Brain microvascular endothelial cell (primary cell): ENCODE measurements at regions not wholly inside any gene's neighbourhood (a gene's known extent, or its start where the extent isn't known, plus 50 kb on each side); places are given as distances from the start of the nearest gene placed in this dataset.
A peak's percentile ranks its signal among the peaks of the same experiment; 100 is the strongest.

Source experiments
- DNase-seq: peaks from one replicate; pipeline ENCODE4 v3.0.0-alpha.2; 2020
- H3K27ac ChIP-seq: fragments of 250-450 bp; sonication (Bioruptor Pico); 2 replicates; pipeline ENCODE4 v1.5.1; 2020; ENCODE audit warnings: mild to moderate bottlenecking, moderate library complexity
- H3K27me3 ChIP-seq: fragments of 250-450 bp; sonication (Bioruptor Pico); replicated peaks from 2 replicates; pipeline ENCODE4 v1.5.1; 2020; ENCODE audit warnings: mild to moderate bottlenecking
- H3K36me3 ChIP-seq: fragments of 250-450 bp; sonication (Bioruptor Pico); replicated peaks from 2 replicates; pipeline ENCODE4 v1.5.1; 2020; ENCODE audit warnings: mild to moderate bottlenecking
- H3K4me3 ChIP-seq: 2 replicates; pipeline ENCODE4 v1.5.1; 2011; ENCODE audit warnings: low read depth, mild to moderate bottlenecking, control low read depth, low read length, moderate library complexity
- in situ Hi-C: cut with HindIII; loops from 2 replicates; pipeline ENCODE4 v1.10.0; 2017; ENCODE audit warnings: low sequenced_read_pairs, low pct_ligation_motif_present
- TF ChIP-seq, protein P1 (sequence below): IDR thresholded peaks from 2 replicates; pipeline ENCODE4 v1.5.1; 2011; ENCODE audit warnings: low read depth, mild to moderate bottlenecking, moderate library complexity, low read length, control low read depth, inconsistent platforms; ENCODE audit errors: missing control alignments

DNA sequence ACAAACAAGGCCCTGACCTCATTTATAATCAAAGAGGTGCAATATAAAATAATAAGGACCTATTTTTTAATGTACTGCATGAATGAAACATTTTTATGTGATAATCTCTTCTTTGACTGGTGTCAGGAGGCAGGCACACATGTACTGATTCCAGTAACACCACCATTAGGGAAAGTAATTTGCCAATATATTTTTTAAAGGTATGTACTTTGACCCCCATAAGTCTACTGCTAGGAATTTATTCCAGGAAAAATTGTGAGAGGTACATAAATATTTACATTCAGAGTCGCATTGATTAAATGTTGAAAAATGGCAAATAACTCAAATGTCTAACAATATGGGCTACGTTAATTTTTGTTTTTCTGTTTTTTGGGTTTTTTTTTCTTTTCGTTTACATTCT, 325.4 kb upstream of the PRDM1 start:
- H3K36me3 ChIP-seq, result no peaks in the 10 kb centered on the region
- no peak overlapping the region for H3K4me3 ChIP-seq
- TF ChIP-seq, protein P1, sequence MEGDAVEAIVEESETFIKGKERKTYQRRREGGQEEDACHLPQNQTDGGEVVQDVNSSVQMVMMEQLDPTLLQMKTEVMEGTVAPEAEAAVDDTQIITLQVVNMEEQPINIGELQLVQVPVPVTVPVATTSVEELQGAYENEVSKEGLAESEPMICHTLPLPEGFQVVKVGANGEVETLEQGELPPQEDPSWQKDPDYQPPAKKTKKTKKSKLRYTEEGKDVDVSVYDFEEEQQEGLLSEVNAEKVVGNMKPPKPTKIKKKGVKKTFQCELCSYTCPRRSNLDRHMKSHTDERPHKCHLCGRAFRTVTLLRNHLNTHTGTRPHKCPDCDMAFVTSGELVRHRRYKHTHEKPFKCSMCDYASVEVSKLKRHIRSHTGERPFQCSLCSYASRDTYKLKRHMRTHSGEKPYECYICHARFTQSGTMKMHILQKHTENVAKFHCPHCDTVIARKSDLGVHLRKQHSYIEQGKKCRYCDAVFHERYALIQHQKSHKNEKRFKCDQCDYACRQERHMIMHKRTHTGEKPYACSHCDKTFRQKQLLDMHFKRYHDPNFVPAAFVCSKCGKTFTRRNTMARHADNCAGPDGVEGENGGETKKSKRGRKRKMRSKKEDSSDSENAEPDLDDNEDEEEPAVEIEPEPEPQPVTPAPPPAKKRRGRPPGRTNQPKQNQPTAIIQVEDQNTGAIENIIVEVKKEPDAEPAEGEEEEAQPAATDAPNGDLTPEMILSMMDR, result no peak
- in situ Hi-C loops, result no loop called here
- H3K27me3 ChIP-seq, result no peaks in the 10 kb centered on the region
- no peak for DNase-seq
- no peak overlapping the region for H3K27ac ChIP-seq

- Histone ChIP-seq H3K4me3 (no peak overlapping the region), H3K27me3 (no peaks in the 10 kb centered on the region), H3K36me3 (no peaks in the 10 kb centered on the region), H3K27ac (peak overlapping the region; percentile 20)
- in situ Hi-C loops, result no loop called here
- DNase-seq, result peak; percentile 76
- TF ChIP-seq, protein P1, result no peak
Observed at GRCh38 chr6:105759946-105760345, 326.2 kb upstream of the PRDM1 start.

DNA sequence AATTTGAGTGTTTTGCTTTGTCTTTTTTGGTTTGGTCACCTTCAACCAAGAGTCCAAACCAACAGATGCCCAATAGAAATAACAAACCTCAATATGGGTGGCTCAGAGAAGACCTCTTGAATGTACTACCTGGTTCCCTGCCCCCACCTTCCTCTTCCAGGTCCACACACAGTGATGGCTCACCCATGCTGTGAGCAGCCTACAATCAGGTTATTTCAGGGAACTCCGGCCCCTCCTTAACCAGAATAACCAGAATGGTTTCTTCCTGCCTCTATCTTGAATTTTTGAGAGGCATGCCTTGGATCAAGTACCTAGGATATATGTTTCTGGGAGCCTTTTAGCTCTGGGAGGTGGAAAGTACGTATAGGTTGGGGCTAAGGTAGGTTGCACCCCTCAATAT, 327.1 kb upstream of the PRDM1 start:
- no peaks in the 10 kb centered on the region for H3K27me3 ChIP-seq

DNA sequence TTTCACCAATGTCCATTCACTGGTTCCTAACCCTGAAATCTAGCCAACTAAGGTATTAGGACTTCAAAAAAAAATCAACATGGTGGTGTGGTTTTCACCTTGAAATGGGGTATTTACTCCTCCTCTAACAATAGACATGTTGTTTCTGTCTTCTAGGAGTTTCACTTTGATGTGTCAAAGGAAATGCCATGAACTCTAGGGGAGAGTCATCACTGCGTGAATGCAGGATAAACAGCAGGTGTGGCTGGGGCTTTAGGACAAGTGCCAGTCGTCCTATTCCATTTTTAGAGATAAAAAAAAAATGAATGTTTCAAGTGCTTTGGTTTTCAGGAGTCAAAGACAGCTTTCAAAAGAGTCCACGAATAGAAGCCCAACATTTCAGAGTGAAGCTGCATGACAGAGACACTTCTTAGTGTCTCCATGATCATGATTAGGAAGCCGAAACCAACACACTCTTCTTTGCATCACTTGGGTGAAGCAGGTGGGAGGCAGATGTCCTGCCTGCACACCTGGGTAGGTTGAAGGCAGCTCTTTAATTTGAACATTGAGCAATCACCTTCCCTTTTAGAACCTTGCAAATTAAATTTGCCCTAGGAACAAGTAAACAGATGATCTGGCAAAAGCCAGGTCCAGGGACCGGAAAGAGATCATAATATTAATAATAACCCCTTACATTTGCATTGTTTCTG, 328.5 kb upstream of the PRDM1 start:
- H3K27me3 ChIP-seq, result no peaks in the 10 kb centered on the region
- in situ Hi-C loops, result no loop called here
- no peaks in the 10 kb centered on the region for H3K36me3 ChIP-seq
- TF ChIP-seq, protein P1, result no peak
- no peak overlapping the region for H3K4me3 ChIP-seq
- no peak for DNase-seq
- H3K27ac ChIP-seq, result no peak overlapping the region

More for the DNA sequence above, 327.1 kb upstream of the PRDM1 start:
- H3K4me3 ChIP-seq, result no peak overlapping the region
- in situ Hi-C loops, result no loop called here
- TF ChIP-seq, protein P1, result no peak
- H3K27ac ChIP-seq, result no peak overlapping the region
- DNase-seq, result no peak
- H3K36me3 ChIP-seq, result no peaks in the 10 kb centered on the region

DNA sequence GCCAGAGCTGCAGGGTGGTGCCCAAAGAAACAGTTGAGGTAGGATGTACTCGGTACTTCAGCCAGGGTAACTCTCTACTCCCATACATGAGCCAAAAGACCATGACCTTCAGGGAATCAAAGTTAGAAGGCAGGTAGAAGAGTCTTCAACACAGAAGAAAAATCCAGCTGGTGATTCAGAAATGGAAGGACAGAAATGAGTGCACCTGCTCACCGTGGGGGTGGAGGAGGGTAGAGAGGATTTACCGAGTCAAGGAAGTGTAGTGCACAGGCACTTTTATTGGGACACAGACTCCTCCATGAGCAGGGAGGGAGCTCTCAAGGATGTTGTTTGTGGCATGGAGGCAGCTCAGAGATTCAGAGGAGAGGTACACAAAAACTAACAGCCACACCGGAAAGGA, 330.3 kb upstream of the PRDM1 start:
- DNase-seq, result no peak
- in situ Hi-C loops, result no loop called here
- H3K27ac ChIP-seq, result no peak overlapping the region
- TF ChIP-seq, protein P1, result no peak
- no peaks in the 10 kb centered on the region for H3K27me3 ChIP-seq
- H3K36me3 ChIP-seq, result no peaks in the 10 kb centered on the region
- no peak overlapping the region for H3K4me3 ChIP-seq

- no peaks in the 10 kb centered on the region for H3K27me3 ChIP-seq
- DNase-seq, result no peak
- in situ Hi-C loops, result no loop called here
- no peak overlapping the region for H3K27ac ChIP-seq
- no peak overlapping the region for H3K4me3 ChIP-seq
- H3K36me3 ChIP-seq, result no peaks in the 10 kb centered on the region
- TF ChIP-seq, protein P1, result no peak
Observed at GRCh38 chr6:105753620-105754211, 332.4 kb upstream of the PRDM1 start.
